RWPE2 (cell line): ENCODE measurements at regions not wholly inside any gene's neighbourhood (a gene's known extent, or its start where the extent isn't known, plus 50 kb on each side); places are given as distances from the start of the nearest gene placed in this dataset.

Experiments used
- ATAC-seq: fragments of 200-7000 bp; cut with Tn5 transposase; 3 replicates; pipeline ENCODE4 v1.9.1; 2021; ENCODE audit warnings: low read depth
- DNase-seq: peaks from one replicate; pipeline ENCODE4 v3.0.0-alpha.2; 2020; ENCODE audit warnings: low spot score
- H3K27ac ChIP-seq: fragments of 450-650 bp; 2 replicates; pipeline ENCODE4 v1.5.1; 2017; ENCODE audit warnings: mild to moderate bottlenecking; ENCODE audit not compliant: poor library complexity, severe bottlenecking
- H3K27me3 ChIP-seq: fragments of 250-450 bp; sonication (Bioruptor Pico); 2 replicates; pipeline ENCODE4 v1.5.1; 2021; ENCODE audit warnings: mild to moderate bottlenecking, moderate library complexity; ENCODE audit not compliant: insufficient read depth, poor library complexity, severe bottlenecking
- H3K36me3 ChIP-seq: fragments of 250-450 bp; sonication (Bioruptor Pico); 2 replicates; pipeline ENCODE4 v1.5.1; 2020; ENCODE audit warnings: low read depth, mild to moderate bottlenecking, moderate library complexity
- H3K4me1 ChIP-seq: fragments of 250-450 bp; sonication (Bioruptor Pico); 2 replicates; pipeline ENCODE4 v1.5.1; 2021; ENCODE audit warnings: mild to moderate bottlenecking, moderate library complexity; ENCODE audit not compliant: insufficient read depth, poor library complexity, severe bottlenecking
- H3K4me3 ChIP-seq: fragments of 250-450 bp; sonication (Bioruptor Pico); 2 replicates; pipeline ENCODE4 v1.5.1; 2021; ENCODE audit warnings: mild to moderate bottlenecking, moderate library complexity; ENCODE audit not compliant: severe bottlenecking
- H3K9me3 ChIP-seq: fragments of 250-450 bp; sonication (Bioruptor Pico); 2 replicates; pipeline ENCODE4 v1.5.1; 2021; ENCODE audit warnings: mild to moderate bottlenecking, moderate library complexity; ENCODE audit not compliant: severe bottlenecking
- TF ChIP-seq, protein P1 (sequence below): fragments of 450-650 bp; IDR thresholded peaks from one replicate; pipeline ENCODE4 v1.5.1; 2017; ENCODE audit warnings: mild to moderate bottlenecking, moderate library complexity; ENCODE audit not compliant: poor library complexity, severe bottlenecking

DNA sequence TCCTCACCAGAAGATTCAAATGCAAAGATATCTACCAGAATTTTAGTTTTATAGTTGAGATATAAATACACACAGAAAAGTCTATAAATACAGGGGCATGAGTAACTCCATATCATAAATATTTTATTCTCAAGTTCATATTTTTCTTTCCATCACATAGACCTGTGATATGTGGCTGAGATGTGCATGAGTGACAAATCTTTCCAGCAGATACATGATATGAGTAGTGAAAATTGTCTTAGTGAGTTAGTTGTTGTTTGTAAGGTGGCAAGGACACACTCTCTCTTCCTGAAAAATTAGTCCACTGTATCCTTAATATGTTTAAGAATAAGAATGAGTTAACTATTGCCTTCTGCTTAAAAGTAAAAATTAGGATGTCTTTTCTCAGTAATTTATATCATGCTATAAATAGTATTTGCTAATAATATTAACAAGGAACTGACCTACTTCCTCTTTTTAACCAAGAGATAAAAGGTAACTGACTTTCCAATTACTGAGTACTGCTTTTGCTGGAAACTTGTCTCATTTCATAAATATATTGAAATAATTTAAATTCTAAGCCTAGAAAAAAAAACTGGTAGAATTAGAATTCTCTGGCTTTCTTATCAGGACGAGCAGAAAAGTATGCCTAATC is 85.2 kb upstream of the SESTD1 start:
- H3K27me3 ChIP-seq, result no peaks in the 10 kb centered on the region
- H3K4me1 ChIP-seq, result no peaks in the 10 kb centered on the region
- H3K27ac ChIP-seq, result no peak overlapping the region
- H3K9me3 ChIP-seq, result no peaks in the 10 kb centered on the region
- ATAC-seq (no peak), DNase-seq (no peak)
- no peak overlapping the region for H3K4me3 ChIP-seq
- H3K36me3 ChIP-seq, result no peaks in the 10 kb centered on the region
- TF ChIP-seq, protein P1, sequence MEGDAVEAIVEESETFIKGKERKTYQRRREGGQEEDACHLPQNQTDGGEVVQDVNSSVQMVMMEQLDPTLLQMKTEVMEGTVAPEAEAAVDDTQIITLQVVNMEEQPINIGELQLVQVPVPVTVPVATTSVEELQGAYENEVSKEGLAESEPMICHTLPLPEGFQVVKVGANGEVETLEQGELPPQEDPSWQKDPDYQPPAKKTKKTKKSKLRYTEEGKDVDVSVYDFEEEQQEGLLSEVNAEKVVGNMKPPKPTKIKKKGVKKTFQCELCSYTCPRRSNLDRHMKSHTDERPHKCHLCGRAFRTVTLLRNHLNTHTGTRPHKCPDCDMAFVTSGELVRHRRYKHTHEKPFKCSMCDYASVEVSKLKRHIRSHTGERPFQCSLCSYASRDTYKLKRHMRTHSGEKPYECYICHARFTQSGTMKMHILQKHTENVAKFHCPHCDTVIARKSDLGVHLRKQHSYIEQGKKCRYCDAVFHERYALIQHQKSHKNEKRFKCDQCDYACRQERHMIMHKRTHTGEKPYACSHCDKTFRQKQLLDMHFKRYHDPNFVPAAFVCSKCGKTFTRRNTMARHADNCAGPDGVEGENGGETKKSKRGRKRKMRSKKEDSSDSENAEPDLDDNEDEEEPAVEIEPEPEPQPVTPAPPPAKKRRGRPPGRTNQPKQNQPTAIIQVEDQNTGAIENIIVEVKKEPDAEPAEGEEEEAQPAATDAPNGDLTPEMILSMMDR, result no peak

- H3K4me1 ChIP-seq, result no peaks in the 10 kb centered on the region
- H3K27ac ChIP-seq, result no peak overlapping the region
- TF ChIP-seq, protein P1, result no peak
- no peaks in the 10 kb centered on the region for H3K27me3 ChIP-seq
- H3K36me3 ChIP-seq, result no peaks in the 10 kb centered on the region
- no peak for ATAC-seq
- no peaks in the 10 kb centered on the region for H3K9me3 ChIP-seq
- DNase-seq, result no peak
- H3K4me3 ChIP-seq, result no peak overlapping the region
These were observed 84.3 kb upstream of the SESTD1 start for GRCh38 chr2:179348906-179349305.

- DNase-seq (no peak), ATAC-seq (no peak)
- Histone ChIP-seq H3K27ac (no peak overlapping the region), H3K27me3 (no peaks in the 10 kb centered on the region), H3K4me1 (no peaks in the 10 kb centered on the region), H3K4me3 (no peak overlapping the region), H3K9me3 (no peaks in the 10 kb centered on the region), H3K36me3 (no peaks in the 10 kb centered on the region)
- TF ChIP-seq, protein P1, result no peak
These were observed 80.3 kb upstream of the SESTD1 start for GRCh38 chr2:179344970-179345369.

- H3K27ac ChIP-seq, result no peak overlapping the region
- ATAC-seq (no peak), DNase-seq (no peak)
- TF ChIP-seq, protein P1, result no peak
- H3K27me3 ChIP-seq, result no peaks in the 10 kb centered on the region
- H3K4me3 ChIP-seq, result no peak overlapping the region
- no peaks in the 10 kb centered on the region for H3K36me3 ChIP-seq
- no peaks in the 10 kb centered on the region for H3K4me1 ChIP-seq
- no peaks in the 10 kb centered on the region for H3K9me3 ChIP-seq
These were observed 79.8 kb upstream of the SESTD1 start for GRCh38 chr2:179344280-179344964.

GRCh38 chr2:179343945-179344279 is 79.3 kb upstream of the SESTD1 start:
- H3K27me3 ChIP-seq, result no peaks in the 10 kb centered on the region
- DNase-seq (no peak), ATAC-seq (no peak)
- TF ChIP-seq, protein P1, result no peak
- H3K4me3 ChIP-seq, result no peak overlapping the region
- H3K4me1 ChIP-seq, result no peaks in the 10 kb centered on the region
- no peaks in the 10 kb centered on the region for H3K9me3 ChIP-seq
- no peaks in the 10 kb centered on the region for H3K36me3 ChIP-seq
- H3K27ac ChIP-seq, result no peak overlapping the region
